ENCODE measurements at regions not wholly inside any gene's neighbourhood (a gene's known extent, or its start where the extent isn't known, plus 50 kb on each side); places are given as distances from the start of the nearest gene placed in this dataset.

GRCh38 chr5:1975898-1976765 is 93.4 kb upstream of the IRX4 start:
- H3K9me3 ChIP-seq (replicated peaks) = no peaks in the 10 kb centered on the region
- H3K27ac ChIP-seq (replicated peaks) = no peak overlapping the region
- intact Hi-C loops (cut with micrococcal nuclease) = no loop called here
- DNase-seq = no peak
- no peak overlapping the region for H3K4me3 ChIP-seq
- no peaks in the 10 kb centered on the region for H3K27me3 ChIP-seq (ENCODE audit: low read depth)
- H3K36me3 ChIP-seq = no peaks in the 10 kb centered on the region
- no peaks in the 10 kb centered on the region for H3K4me1 ChIP-seq
- TF ChIP-seq CTCF (IDR thresholded peaks at IDR 0.05; ENCODE audit: borderline replicate concordance) = peak; percentile 53

GRCh38 chr5:1975406-1975715 is 92.6 kb upstream of the IRX4 start:
- no peak overlapping the region for H3K4me3 ChIP-seq
- H3K4me1 ChIP-seq = no peaks in the 10 kb centered on the region
- intact Hi-C loops (cut with micrococcal nuclease) = no loop called here
- H3K27ac ChIP-seq (replicated peaks) = no peak overlapping the region
- no peak for DNase-seq
- no peaks in the 10 kb centered on the region for H3K9me3 ChIP-seq (replicated peaks)
- no peaks in the 10 kb centered on the region for H3K27me3 ChIP-seq (ENCODE audit: low read depth)
- no peaks in the 10 kb centered on the region for H3K36me3 ChIP-seq
- TF ChIP-seq CTCF (IDR thresholded peaks at IDR 0.05; ENCODE audit: borderline replicate concordance) = no peak

DNA sequence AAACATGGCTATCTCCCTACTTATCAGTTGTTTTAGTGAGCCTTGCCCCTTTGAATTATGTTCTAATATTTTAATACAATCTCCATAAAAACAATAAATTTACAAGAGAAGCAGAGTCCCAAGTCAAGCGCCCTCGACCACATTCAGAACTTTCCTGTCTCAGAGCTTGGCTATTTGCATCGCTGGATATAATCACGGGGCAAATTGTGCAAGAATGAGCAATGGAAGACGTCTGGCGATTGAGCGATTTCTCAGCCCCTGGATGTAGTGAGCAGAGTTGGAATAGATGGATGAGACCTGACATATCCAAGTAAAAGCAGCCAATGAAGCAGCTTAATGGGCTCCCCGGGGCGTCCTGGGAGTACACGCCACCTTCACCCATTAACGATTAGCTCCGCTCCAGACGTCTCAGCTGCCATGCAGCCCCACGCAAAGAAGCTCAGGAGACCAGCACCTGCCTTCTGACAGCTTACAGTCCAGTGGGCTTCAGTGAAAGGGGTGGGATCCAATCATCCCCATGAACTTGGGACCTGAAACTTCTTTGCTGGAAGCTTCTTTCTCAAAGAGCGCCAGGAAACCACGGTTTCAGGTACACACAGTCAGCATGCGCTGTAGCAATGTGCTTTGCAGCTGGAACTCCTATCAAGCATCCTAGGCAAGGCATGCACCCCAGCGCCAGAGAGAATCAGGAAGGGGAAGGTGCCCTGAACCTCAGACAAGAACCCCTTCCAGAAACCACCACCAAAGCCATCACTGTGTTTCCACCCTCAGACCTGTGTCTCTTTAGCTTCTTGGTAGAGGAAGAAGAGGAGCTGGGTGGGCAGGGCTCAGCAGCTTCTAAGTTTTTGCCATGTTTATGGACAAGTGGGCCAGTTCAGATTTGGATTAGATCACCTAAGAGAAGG is 92.0 kb upstream of the IRX4 start:
- Histone ChIP-seq H3K27ac (replicated peaks) (no peak overlapping the region), H3K27me3 (ENCODE audit: low read depth) (no peaks in the 10 kb centered on the region), H3K9me3 (replicated peaks) (no peaks in the 10 kb centered on the region), H3K36me3 (no peaks in the 10 kb centered on the region), H3K4me3 (no peak overlapping the region), H3K4me1 (no peaks in the 10 kb centered on the region)
- intact Hi-C loops (cut with micrococcal nuclease) = no loop called here
- TF ChIP-seq CTCF (IDR thresholded peaks at IDR 0.05; ENCODE audit: borderline replicate concordance) = no peak
- DNase-seq = no peak

DNA sequence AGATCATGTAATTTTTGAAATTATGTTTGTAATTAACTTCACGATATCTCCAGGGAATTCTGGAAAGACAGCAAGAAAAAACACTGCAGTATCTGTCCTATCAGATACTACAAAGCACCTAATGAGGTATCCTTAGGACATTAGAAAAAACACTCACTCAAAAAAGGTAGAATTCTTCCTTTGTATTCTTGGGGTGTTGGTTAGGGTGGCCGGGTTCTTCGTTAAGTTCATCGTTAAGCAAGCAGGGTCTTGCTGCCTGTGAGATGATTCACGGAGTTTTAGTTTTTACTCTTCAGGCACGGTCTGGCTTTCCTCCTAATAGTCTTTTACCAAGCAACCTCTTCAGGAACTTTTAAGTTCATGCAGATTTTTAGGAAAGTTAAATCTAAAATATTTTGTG is 91.4 kb upstream of the IRX4 start:
- H3K4me1 ChIP-seq = no peaks in the 10 kb centered on the region
- H3K36me3 ChIP-seq = no peaks in the 10 kb centered on the region
- no peak overlapping the region for H3K4me3 ChIP-seq
- no peak for DNase-seq
- no peak overlapping the region for H3K27ac ChIP-seq (replicated peaks)
- H3K27me3 ChIP-seq (ENCODE audit: low read depth) = no peaks in the 10 kb centered on the region
- H3K9me3 ChIP-seq (replicated peaks) = no peaks in the 10 kb centered on the region
- intact Hi-C loops (cut with micrococcal nuclease) = no loop called here
- TF ChIP-seq CTCF (IDR thresholded peaks at IDR 0.05; ENCODE audit: borderline replicate concordance) = no peak

DNA sequence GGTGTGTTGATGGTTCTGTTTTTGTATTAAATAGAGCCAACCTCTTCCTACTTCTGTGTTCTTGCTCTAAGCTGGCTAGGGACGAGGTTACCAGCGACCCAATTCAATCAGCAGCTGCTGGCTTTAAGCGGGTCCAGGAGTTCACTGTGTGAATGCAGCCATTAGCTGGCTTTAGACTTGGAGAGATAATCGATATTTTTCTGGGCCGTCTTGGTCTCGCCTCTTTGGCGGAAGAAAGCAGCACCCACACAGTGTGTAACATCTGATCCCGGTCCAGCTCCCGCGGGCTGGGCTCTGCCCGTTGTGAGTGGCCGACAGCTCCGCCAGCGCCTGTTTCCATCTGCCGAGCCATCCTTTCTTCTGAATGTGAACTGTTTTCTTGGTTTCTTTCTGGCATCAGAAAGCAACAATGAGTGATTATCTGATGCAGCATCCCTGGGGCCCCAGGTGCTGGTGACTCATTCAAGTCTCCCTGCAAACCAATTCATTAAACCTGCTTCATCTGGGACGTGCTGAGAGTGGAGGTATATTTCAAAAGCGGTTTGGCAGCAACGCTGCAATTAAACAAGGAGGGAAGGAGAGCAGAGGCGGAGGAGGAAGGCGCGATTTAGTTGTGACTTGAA is 90.8 kb upstream of the IRX4 start:
- Histone ChIP-seq H3K27ac (replicated peaks) (no peak overlapping the region), H3K9me3 (replicated peaks) (no peaks in the 10 kb centered on the region), H3K4me3 (no peak overlapping the region), H3K27me3 (ENCODE audit: low read depth) (no peaks in the 10 kb centered on the region), H3K36me3 (no peaks in the 10 kb centered on the region), H3K4me1 (no peaks in the 10 kb centered on the region)
- no peak for TF ChIP-seq CTCF (IDR thresholded peaks at IDR 0.05; ENCODE audit: borderline replicate concordance)
- intact Hi-C loops (cut with micrococcal nuclease) = no loop called here
- DNase-seq = no peak

Measured in left ventricle myocardium inferior (tissue), 1 donor.